ENCODE measurements at regions not wholly inside any gene's neighbourhood (a gene's known extent, or its start where the extent isn't known, plus 50 kb on each side); places are given as distances from the start of the nearest gene placed in this dataset.

- H3K27ac ChIP-seq (ENCODE audit: low read depth in 2 of 2, low read length in 2 of 2) = no peak overlapping the region
Observed at GRCh38 chr7:142337054-142338001, 79.5 kb upstream of the PRSS58 start.

GRCh38 chr7:142334806-142335205 is 76.9 kb upstream of the PRSS58 start:
- H3K9me3 ChIP-seq (ENCODE audit: control insufficient read depth in 2 of 2, low read length in 2 of 2) = no peaks in the 10 kb centered on the region
- peaks cover 0 to 2% of the 10 kb centered on the region in 2 donors for H3K27me3 ChIP-seq (ENCODE audit: control insufficient read depth in 2 of 2, insufficient read depth in 2 of 2, low read length in 2 of 2)
- no peak overlapping the region for H3K9ac ChIP-seq (ENCODE audit: low read depth in 1 of 2, low read length in 2 of 2)
- no peaks in the 10 kb centered on the region for H3K36me3 ChIP-seq (ENCODE audit: control insufficient read depth in 2 of 2, insufficient read depth in 2 of 2, low read length in 2 of 2)
- H3K4me1 ChIP-seq (ENCODE audit: control insufficient read depth in 2 of 2, insufficient read depth in 2 of 2, low read length in 2 of 2) = no peaks in the 10 kb centered on the region
- H3K4me3 ChIP-seq (ENCODE audit: low read length in 2 of 2) = no peak overlapping the region
- no peak overlapping the region for H3K27ac ChIP-seq (ENCODE audit: low read depth in 2 of 2, low read length in 2 of 2)

More at GRCh38 chr7:142337054-142338001, 79.5 kb upstream of the PRSS58 start:
- Histone ChIP-seq H3K9me3 (ENCODE audit: control insufficient read depth in 2 of 2, low read length in 2 of 2) (no peaks in the 10 kb centered on the region), H3K4me1 (ENCODE audit: control insufficient read depth in 2 of 2, insufficient read depth in 2 of 2, low read length in 2 of 2) (no peaks in the 10 kb centered on the region), H3K9ac (ENCODE audit: low read depth in 1 of 2, low read length in 2 of 2) (no peak overlapping the region), H3K27me3 (ENCODE audit: control insufficient read depth in 2 of 2, insufficient read depth in 2 of 2, low read length in 2 of 2) (peaks cover 0 to 2% of the 10 kb centered on the region in 2 donors), H3K36me3 (ENCODE audit: control insufficient read depth in 2 of 2, insufficient read depth in 2 of 2, low read length in 2 of 2) (no peaks in the 10 kb centered on the region), H3K4me3 (ENCODE audit: low read length in 2 of 2) (no peak overlapping the region)

- H3K4me3 ChIP-seq (ENCODE audit: low read length in 2 of 2) = no peak overlapping the region
- peaks cover 0 to 2% of the 10 kb centered on the region in 2 donors for H3K27me3 ChIP-seq (ENCODE audit: control insufficient read depth in 2 of 2, insufficient read depth in 2 of 2, low read length in 2 of 2)
- no peaks in the 10 kb centered on the region for H3K4me1 ChIP-seq (ENCODE audit: control insufficient read depth in 2 of 2, insufficient read depth in 2 of 2, low read length in 2 of 2)
- no peak overlapping the region for H3K9ac ChIP-seq (ENCODE audit: low read depth in 1 of 2, low read length in 2 of 2)
- H3K9me3 ChIP-seq (ENCODE audit: control insufficient read depth in 2 of 2, low read length in 2 of 2) = no peaks in the 10 kb centered on the region
- no peak overlapping the region for H3K27ac ChIP-seq (ENCODE audit: low read depth in 2 of 2, low read length in 2 of 2)
- no peaks in the 10 kb centered on the region for H3K36me3 ChIP-seq (ENCODE audit: control insufficient read depth in 2 of 2, insufficient read depth in 2 of 2, low read length in 2 of 2)
Observed at GRCh38 chr7:142334236-142334635, 76.4 kb upstream of the PRSS58 start.

GRCh38 chr7:142332421-142332820 is 74.6 kb upstream of the PRSS58 start:
- Histone ChIP-seq H3K4me3 (ENCODE audit: low read length in 2 of 2) (no peak overlapping the region), H3K9me3 (ENCODE audit: control insufficient read depth in 2 of 2, low read length in 2 of 2) (no peaks in the 10 kb centered on the region), H3K4me1 (ENCODE audit: control insufficient read depth in 2 of 2, insufficient read depth in 2 of 2, low read length in 2 of 2) (no peaks in the 10 kb centered on the region), H3K36me3 (ENCODE audit: control insufficient read depth in 2 of 2, insufficient read depth in 2 of 2, low read length in 2 of 2) (no peaks in the 10 kb centered on the region), H3K9ac (ENCODE audit: low read depth in 1 of 2, low read length in 2 of 2) (no peak overlapping the region), H3K27ac (ENCODE audit: low read depth in 2 of 2, low read length in 2 of 2) (no peak overlapping the region), H3K27me3 (ENCODE audit: control insufficient read depth in 2 of 2, insufficient read depth in 2 of 2, low read length in 2 of 2) (peaks cover 0 to 2% of the 10 kb centered on the region in 2 donors)

- Histone ChIP-seq H3K4me3 (ENCODE audit: low read length in 2 of 2) (no peak overlapping the region), H3K4me1 (ENCODE audit: control insufficient read depth in 2 of 2, insufficient read depth in 2 of 2, low read length in 2 of 2) (no peaks in the 10 kb centered on the region), H3K9me3 (ENCODE audit: control insufficient read depth in 2 of 2, low read length in 2 of 2) (no peaks in the 10 kb centered on the region), H3K27ac (ENCODE audit: low read depth in 2 of 2, low read length in 2 of 2) (no peak overlapping the region), H3K36me3 (ENCODE audit: control insufficient read depth in 2 of 2, insufficient read depth in 2 of 2, low read length in 2 of 2) (no peaks in the 10 kb centered on the region), H3K9ac (ENCODE audit: low read depth in 1 of 2, low read length in 2 of 2) (no peak overlapping the region), H3K27me3 (ENCODE audit: control insufficient read depth in 2 of 2, insufficient read depth in 2 of 2, low read length in 2 of 2) (peaks cover 0 to 2% of the 10 kb centered on the region in 2 donors)
Observed at GRCh38 chr7:142331941-142332340, 74.1 kb upstream of the PRSS58 start.

GRCh38 chr7:142329062-142329790 is 71.4 kb upstream of the PRSS58 start:
- Histone ChIP-seq H3K27ac (ENCODE audit: low read depth in 2 of 2, low read length in 2 of 2) (no peak overlapping the region), H3K4me1 (ENCODE audit: control insufficient read depth in 2 of 2, insufficient read depth in 2 of 2, low read length in 2 of 2) (no peaks in the 10 kb centered on the region), H3K27me3 (ENCODE audit: control insufficient read depth in 2 of 2, insufficient read depth in 2 of 2, low read length in 2 of 2) (peaks cover 0 to 2% of the 10 kb centered on the region in 2 donors), H3K36me3 (ENCODE audit: control insufficient read depth in 2 of 2, insufficient read depth in 2 of 2, low read length in 2 of 2) (no peaks in the 10 kb centered on the region), H3K4me3 (ENCODE audit: low read length in 2 of 2) (no peak overlapping the region), H3K9ac (ENCODE audit: low read depth in 1 of 2, low read length in 2 of 2) (no peak overlapping the region), H3K9me3 (ENCODE audit: control insufficient read depth in 2 of 2, low read length in 2 of 2) (no peaks in the 10 kb centered on the region)

- H3K27me3 ChIP-seq (ENCODE audit: control insufficient read depth in 2 of 2, insufficient read depth in 2 of 2, low read length in 2 of 2) = peaks cover 0 to 2% of the 10 kb centered on the region in 2 donors
- no peaks in the 10 kb centered on the region for H3K9me3 ChIP-seq (ENCODE audit: control insufficient read depth in 2 of 2, low read length in 2 of 2)
- H3K9ac ChIP-seq (ENCODE audit: low read depth in 1 of 2, low read length in 2 of 2) = no peak overlapping the region
- no peak overlapping the region for H3K27ac ChIP-seq (ENCODE audit: low read depth in 2 of 2, low read length in 2 of 2)
- no peaks in the 10 kb centered on the region for H3K4me1 ChIP-seq (ENCODE audit: control insufficient read depth in 2 of 2, insufficient read depth in 2 of 2, low read length in 2 of 2)
- no peaks in the 10 kb centered on the region for H3K36me3 ChIP-seq (ENCODE audit: control insufficient read depth in 2 of 2, insufficient read depth in 2 of 2, low read length in 2 of 2)
- no peak overlapping the region for H3K4me3 ChIP-seq (ENCODE audit: low read length in 2 of 2)
Observed at GRCh38 chr7:142328551-142328950, 70.7 kb upstream of the PRSS58 start.

GRCh38 chr7:142327628-142328405 is 70.0 kb upstream of the PRSS58 start:
- H3K27ac ChIP-seq (ENCODE audit: low read depth in 2 of 2, low read length in 2 of 2) = no peak overlapping the region
- no peak overlapping the region for H3K4me3 ChIP-seq (ENCODE audit: low read length in 2 of 2)
- H3K9me3 ChIP-seq (ENCODE audit: control insufficient read depth in 2 of 2, low read length in 2 of 2) = no peaks in the 10 kb centered on the region
- H3K9ac ChIP-seq (ENCODE audit: low read depth in 1 of 2, low read length in 2 of 2) = no peak overlapping the region
- H3K27me3 ChIP-seq (ENCODE audit: control insufficient read depth in 2 of 2, insufficient read depth in 2 of 2, low read length in 2 of 2) = peaks cover 0 to 2% of the 10 kb centered on the region in 2 donors
- no peaks in the 10 kb centered on the region for H3K4me1 ChIP-seq (ENCODE audit: control insufficient read depth in 2 of 2, insufficient read depth in 2 of 2, low read length in 2 of 2)
- no peaks in the 10 kb centered on the region for H3K36me3 ChIP-seq (ENCODE audit: control insufficient read depth in 2 of 2, insufficient read depth in 2 of 2, low read length in 2 of 2)

- Histone ChIP-seq H3K4me1 (ENCODE audit: control insufficient read depth in 2 of 2, insufficient read depth in 2 of 2, low read length in 2 of 2) (no peaks in the 10 kb centered on the region), H3K27me3 (ENCODE audit: control insufficient read depth in 2 of 2, insufficient read depth in 2 of 2, low read length in 2 of 2) (no peaks in the 10 kb centered on the region), H3K9me3 (ENCODE audit: control insufficient read depth in 2 of 2, low read length in 2 of 2) (no peaks in the 10 kb centered on the region), H3K4me3 (ENCODE audit: low read length in 2 of 2) (no peak overlapping the region), H3K9ac (ENCODE audit: low read depth in 1 of 2, low read length in 2 of 2) (no peak overlapping the region), H3K36me3 (ENCODE audit: control insufficient read depth in 2 of 2, insufficient read depth in 2 of 2, low read length in 2 of 2) (no peaks in the 10 kb centered on the region), H3K27ac (ENCODE audit: low read depth in 2 of 2, low read length in 2 of 2) (no peak overlapping the region)
Observed at GRCh38 chr7:142323706-142324105, 65.8 kb upstream of the PRSS58 start.
